ENCODE measurements at regions not wholly inside any gene's neighbourhood (a gene's known extent, or its start where the extent isn't known, plus 50 kb on each side); places are given as distances from the start of the nearest gene placed in this dataset.
"Not testable (repeated sequence)": the region's sequence is repeated elsewhere in the genome, so short reads cannot be mapped to it uniquely, and the experiment has no call there.

- Histone ChIP-seq H3K14ac (ENCODE audit: low read length) (no peak overlapping the region), H3K23ac (ENCODE audit: low read depth, low read length, poor library complexity) (no peak overlapping the region), H3K36me3 (replicated peaks in 1 of 2; ENCODE audit: control insufficient read depth in 2 of 2, insufficient read depth in 2 of 2, low read length in 2 of 2) (no peaks in the 10 kb centered on the region), H2AK5ac (ENCODE audit: low read depth, low read length) (no peak overlapping the region), H3K9ac (ENCODE audit: low read depth, low read length, poor library complexity) (no peak overlapping the region), H3K4me1 (ENCODE audit: control insufficient read depth in 2 of 2, insufficient read depth in 1 of 2, low read depth in 1 of 2, low read length in 2 of 2) (peaks cover 2 to 15% of the 10 kb centered on the region in 2 donors), H3K27me3 (ENCODE audit: control insufficient read depth in 3 of 3, insufficient read depth in 3 of 3, low read depth in 1 of 3, low read length in 3 of 3) (no peaks in the 10 kb centered on the region), H3K27ac (replicated peaks; ENCODE audit: low read length) (no peak overlapping the region), H3K4me3 (ENCODE audit: low read length in 2 of 2) (no peak overlapping the region), H2BK12ac (ENCODE audit: low read length) (no peak overlapping the region), H3K9me3 (replicated peaks in 1 of 2; ENCODE audit: control insufficient read depth in 2 of 2, insufficient read depth in 1 of 2, low read depth in 1 of 2, low read length in 2 of 2) (no peaks in the 10 kb centered on the region), H3K4me2 (ENCODE audit: insufficient read depth, low read length, poor library complexity, severe bottlenecking) (no peak overlapping the region), H4K8ac (ENCODE audit: low read depth, low read length) (no peak overlapping the region), H2BK120ac (ENCODE audit: low read depth, low read length) (no peak overlapping the region), H3K18ac (ENCODE audit: low read length) (no peak overlapping the region), H2BK15ac (ENCODE audit: low read length) (no peak overlapping the region), H2AFZ (ENCODE audit: low read length) (no peak overlapping the region), H4K91ac (ENCODE audit: low read depth, low read length, poor library complexity) (no peak overlapping the region), H3K79me1 (ENCODE audit: low read depth, low read length) (no peaks in the 10 kb centered on the region), H2BK5ac (ENCODE audit: low read length) (no peak overlapping the region), H3K4ac (ENCODE audit: low read length) (no peak overlapping the region)
- DNase-seq (ENCODE audit: low spot score) = no peak
- WGBS, 2 donors (ENCODE audit: extremely low coverage in 2 of 2, insufficient read length in 2 of 2, insufficient replicate concordance in 1 of 2) = no CpG with 5 or more reads among the region's 3 CpGs
These were observed 155.7 kb downstream of the EVA1A start for GRCh38 chr2:75405000-75405399.

- no peak overlapping the region for H2BK15ac ChIP-seq (ENCODE audit: low read length)
- H3K4me2 ChIP-seq (ENCODE audit: insufficient read depth, low read length, poor library complexity, severe bottlenecking) = no peak overlapping the region
- DNase-seq (ENCODE audit: low spot score) = peak; percentile 45
- H3K18ac ChIP-seq (ENCODE audit: low read length) = no peak overlapping the region
- no peak overlapping the region for H2AFZ ChIP-seq (ENCODE audit: low read length)
- no peak overlapping the region for H3K23ac ChIP-seq (ENCODE audit: low read depth, low read length, poor library complexity)
- no peak overlapping the region for H2BK120ac ChIP-seq (ENCODE audit: low read depth, low read length)
- H3K9me3 ChIP-seq (replicated peaks in 1 of 2; ENCODE audit: control insufficient read depth in 2 of 2, insufficient read depth in 1 of 2, low read depth in 1 of 2, low read length in 2 of 2) = no peaks in the 10 kb centered on the region
- H3K4me3 ChIP-seq (ENCODE audit: low read length in 2 of 2) = no peak overlapping the region
- H3K4ac ChIP-seq (ENCODE audit: low read length) = no peak overlapping the region
- no peaks in the 10 kb centered on the region for H3K27me3 ChIP-seq (ENCODE audit: control insufficient read depth in 3 of 3, insufficient read depth in 3 of 3, low read depth in 1 of 3, low read length in 3 of 3)
- no peak overlapping the region for H4K91ac ChIP-seq (ENCODE audit: low read depth, low read length, poor library complexity)
- H2BK12ac ChIP-seq (ENCODE audit: low read length) = no peak overlapping the region
- WGBS, 2 donors (ENCODE audit: extremely low coverage in 2 of 2, insufficient read length in 2 of 2, insufficient replicate concordance in 1 of 2) = no CpG with 5 or more reads among the region's 9 CpGs
- no peak overlapping the region for H3K9ac ChIP-seq (ENCODE audit: low read depth, low read length, poor library complexity)
- H2BK5ac ChIP-seq (ENCODE audit: low read length) = no peak overlapping the region
- no peaks in the 10 kb centered on the region for H3K79me1 ChIP-seq (ENCODE audit: low read depth, low read length)
- no peaks in the 10 kb centered on the region for H3K36me3 ChIP-seq (replicated peaks in 1 of 2; ENCODE audit: control insufficient read depth in 2 of 2, insufficient read depth in 2 of 2, low read length in 2 of 2)
- H3K27ac ChIP-seq (replicated peaks; ENCODE audit: low read length) = no peak overlapping the region
- H4K8ac ChIP-seq (ENCODE audit: low read depth, low read length) = no peak overlapping the region
- peaks cover 2 to 15% of the 10 kb centered on the region in 2 donors for H3K4me1 ChIP-seq (ENCODE audit: control insufficient read depth in 2 of 2, insufficient read depth in 1 of 2, low read depth in 1 of 2, low read length in 2 of 2)
- H2AK5ac ChIP-seq (ENCODE audit: low read depth, low read length) = no peak overlapping the region
- H3K14ac ChIP-seq (ENCODE audit: low read length) = no peak overlapping the region
These were observed 156.7 kb downstream of the EVA1A start for GRCh38 chr2:75403991-75404428.

- H2BK12ac ChIP-seq (ENCODE audit: low read length) = no peak overlapping the region
- H3K4me2 ChIP-seq (ENCODE audit: insufficient read depth, low read length, poor library complexity, severe bottlenecking) = no peak overlapping the region
- no peak overlapping the region for H2BK15ac ChIP-seq (ENCODE audit: low read length)
- no peaks in the 10 kb centered on the region for H3K9me3 ChIP-seq (replicated peaks in 1 of 2; ENCODE audit: control insufficient read depth in 2 of 2, insufficient read depth in 1 of 2, low read depth in 1 of 2, low read length in 2 of 2)
- no peak overlapping the region for H3K23ac ChIP-seq (ENCODE audit: low read depth, low read length, poor library complexity)
- H2AFZ ChIP-seq (ENCODE audit: low read length) = no peak overlapping the region
- no peaks in the 10 kb centered on the region for H3K4me1 ChIP-seq (ENCODE audit: control insufficient read depth in 2 of 2, insufficient read depth in 1 of 2, low read depth in 1 of 2, low read length in 2 of 2)
- H2BK5ac ChIP-seq (ENCODE audit: low read length) = no peak overlapping the region
- H4K8ac ChIP-seq (ENCODE audit: low read depth, low read length) = no peak overlapping the region
- no peak overlapping the region for H3K4ac ChIP-seq (ENCODE audit: low read length)
- H2BK120ac ChIP-seq (ENCODE audit: low read depth, low read length) = no peak overlapping the region
- no CpG with 5 or more reads among the region's 2 CpGs for WGBS, 2 donors (ENCODE audit: extremely low coverage in 2 of 2, insufficient read length in 2 of 2, insufficient replicate concordance in 1 of 2)
- no peaks in the 10 kb centered on the region for H3K79me1 ChIP-seq (ENCODE audit: low read depth, low read length)
- H3K27me3 ChIP-seq (ENCODE audit: control insufficient read depth in 3 of 3, insufficient read depth in 3 of 3, low read depth in 1 of 3, low read length in 3 of 3) = no peaks in the 10 kb centered on the region
- no peak overlapping the region for H3K9ac ChIP-seq (ENCODE audit: low read depth, low read length, poor library complexity)
- no peak overlapping the region for H3K27ac ChIP-seq (replicated peaks; ENCODE audit: low read length)
- H3K14ac ChIP-seq (ENCODE audit: low read length) = no peak overlapping the region
- DNase-seq (ENCODE audit: low spot score) = no peak
- H3K18ac ChIP-seq (ENCODE audit: low read length) = no peak overlapping the region
- no peak overlapping the region for H4K91ac ChIP-seq (ENCODE audit: low read depth, low read length, poor library complexity)
- H2AK5ac ChIP-seq (ENCODE audit: low read depth, low read length) = no peak overlapping the region
- no peaks in the 10 kb centered on the region for H3K36me3 ChIP-seq (replicated peaks in 1 of 2; ENCODE audit: control insufficient read depth in 2 of 2, insufficient read depth in 2 of 2, low read length in 2 of 2)
- H3K4me3 ChIP-seq (ENCODE audit: low read length in 2 of 2) = no peak overlapping the region
These were observed 164.4 kb downstream of the EVA1A start for GRCh38 chr2:75396314-75396713.

GRCh38 chr2:75394764-75395163 is 166.0 kb downstream of the EVA1A start:
- H4K91ac ChIP-seq (ENCODE audit: low read depth, low read length, poor library complexity); H2BK120ac ChIP-seq (ENCODE audit: low read depth, low read length); H3K4me1 ChIP-seq (ENCODE audit: control insufficient read depth in 2 of 2, insufficient read depth in 1 of 2, low read depth in 1 of 2, low read length in 2 of 2); H3K9ac ChIP-seq (ENCODE audit: low read depth, low read length, poor library complexity); H4K8ac ChIP-seq (ENCODE audit: low read depth, low read length); DNase-seq (ENCODE audit: low spot score); H2BK12ac ChIP-seq (ENCODE audit: low read length); H3K23ac ChIP-seq (ENCODE audit: low read depth, low read length, poor library complexity); H3K18ac ChIP-seq (ENCODE audit: low read length); H2BK5ac ChIP-seq (ENCODE audit: low read length); H2AFZ ChIP-seq (ENCODE audit: low read length); H3K27me3 ChIP-seq (ENCODE audit: control insufficient read depth in 3 of 3, insufficient read depth in 3 of 3, low read depth in 1 of 3, low read length in 3 of 3); H2BK15ac ChIP-seq (ENCODE audit: low read length); H2AK5ac ChIP-seq (ENCODE audit: low read depth, low read length); H3K36me3 ChIP-seq (replicated peaks in 1 of 2; ENCODE audit: control insufficient read depth in 2 of 2, insufficient read depth in 2 of 2, low read length in 2 of 2); H3K4me3 ChIP-seq (ENCODE audit: low read length in 2 of 2); H3K9me3 ChIP-seq (replicated peaks in 1 of 2; ENCODE audit: control insufficient read depth in 2 of 2, insufficient read depth in 1 of 2, low read depth in 1 of 2, low read length in 2 of 2); H3K4me2 ChIP-seq (ENCODE audit: insufficient read depth, low read length, poor library complexity, severe bottlenecking); H3K14ac ChIP-seq (ENCODE audit: low read length); H3K4ac ChIP-seq (ENCODE audit: low read length); H3K27ac ChIP-seq (replicated peaks; ENCODE audit: low read length); H3K79me1 ChIP-seq (ENCODE audit: low read depth, low read length): not testable (repeated sequence)
- no CpG with 5 or more reads among the region's 2 CpGs for WGBS, 2 donors (ENCODE audit: extremely low coverage in 2 of 2, insufficient read length in 2 of 2, insufficient replicate concordance in 1 of 2)
